Retinal pigment epithelial cell (primary cell): ENCODE measurements at regions not wholly inside any gene's neighbourhood (a gene's known extent, or its start where the extent isn't known, plus 50 kb on each side); places are given as distances from the start of the nearest gene placed in this dataset.

Source experiments
- DNase-seq: peaks from one replicate; pipeline ENCODE4 v3.0.0-alpha.2; 2010; ENCODE audit warnings: low read depth
- H3K4me3 ChIP-seq: 2 replicates; pipeline ENCODE4 v1.5.1; 2011; ENCODE audit warnings: mild to moderate bottlenecking, low read length, control low read depth, moderate library complexity
- CTCF ChIP-seq: conservative IDR thresholded peaks from 2 replicates; pipeline ENCODE4 v1.5.1; 2011; ENCODE audit warnings: low read depth, low read length, control low read depth, inconsistent platforms

- no peak for TF ChIP-seq CTCF
- no peak overlapping the region for H3K4me3 ChIP-seq
- no peak for DNase-seq
These were observed 228.9 kb downstream of the PMP22 start for GRCh38 chr17:15036238-15036637.

GRCh38 chr17:15031975-15032374 lies 233.2 kb downstream of the PMP22 start:
- no peak for DNase-seq
- TF ChIP-seq CTCF = no peak
- no peak overlapping the region for H3K4me3 ChIP-seq

- no peak for TF ChIP-seq CTCF
- no peak overlapping the region for H3K4me3 ChIP-seq
- no peak for DNase-seq
These were observed 235.7 kb downstream of the PMP22 start for GRCh38 chr17:15029469-15029868.

GRCh38 chr17:15027853-15028252 lies 237.3 kb downstream of the PMP22 start:
- no peak for DNase-seq
- no peak overlapping the region for H3K4me3 ChIP-seq
- TF ChIP-seq CTCF = no peak

- no peak for DNase-seq
- TF ChIP-seq CTCF = no peak
- no peak overlapping the region for H3K4me3 ChIP-seq
These were observed 239.0 kb downstream of the PMP22 start for GRCh38 chr17:15026088-15026487.

GRCh38 chr17:15023589-15024336 lies 241.4 kb downstream of the PMP22 start:
- DNase-seq = no peak
- no peak for TF ChIP-seq CTCF
- H3K4me3 ChIP-seq = no peak overlapping the region

GRCh38 chr17:15019158-15019557 lies 246.0 kb downstream of the PMP22 start:
- TF ChIP-seq CTCF = no peak
- H3K4me3 ChIP-seq = no peak overlapping the region
- DNase-seq = no peak
